Kidney glomerular epithelial cell (primary cell): ENCODE measurements at regions not wholly inside any gene's neighbourhood (a gene's known extent, or its start where the extent isn't known, plus 50 kb on each side); places are given as distances from the start of the nearest gene placed in this dataset.
A peak's percentile ranks its signal among the peaks of the same experiment; 100 is the strongest.
"Not testable (repeated sequence)": the region's sequence is repeated elsewhere in the genome, so short reads cannot be mapped to it uniquely, and the experiment has no call there.

ENCODE experiments used
- DNase-seq: peaks from one replicate; lab custom pipeline; 2025; lab: John Stamatoyannopoulos, UW

GRCh38 chr1:43042773-43043457, 84.2 kb upstream of the SLC2A1 start:
- DNase-seq, result no peak

DNA sequence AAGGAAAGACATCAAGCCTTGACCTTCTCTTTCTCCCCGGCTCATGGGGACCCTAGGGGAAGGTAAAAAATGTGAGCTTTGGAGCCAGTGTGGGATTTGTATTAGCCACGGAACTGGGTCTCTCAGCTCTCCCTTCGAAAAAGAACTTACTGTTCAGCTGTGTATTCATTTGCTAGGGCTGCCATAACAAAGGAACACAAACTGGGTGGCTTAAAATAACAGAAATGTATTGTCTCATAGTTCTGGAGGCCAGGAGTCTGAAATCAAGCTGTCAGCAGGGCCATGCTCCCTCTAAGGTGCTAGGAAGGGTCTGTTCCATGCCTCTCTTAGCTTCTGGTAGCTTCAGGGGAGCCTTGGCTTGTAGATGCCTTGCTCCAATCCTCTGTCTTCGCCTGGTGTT, 83.5 kb upstream of the SLC2A1 start:
- no peak for DNase-seq

GRCh38 chr1:43041591-43041990, 82.9 kb upstream of the SLC2A1 start:
- DNase-seq, result no peak

GRCh38 chr1:43039228-43040055, 80.8 kb upstream of the SLC2A1 start:
- no peak for DNase-seq

GRCh38 chr1:43038232-43038935, 79.7 kb upstream of the SLC2A1 start:
- DNase-seq, result no peak

DNA sequence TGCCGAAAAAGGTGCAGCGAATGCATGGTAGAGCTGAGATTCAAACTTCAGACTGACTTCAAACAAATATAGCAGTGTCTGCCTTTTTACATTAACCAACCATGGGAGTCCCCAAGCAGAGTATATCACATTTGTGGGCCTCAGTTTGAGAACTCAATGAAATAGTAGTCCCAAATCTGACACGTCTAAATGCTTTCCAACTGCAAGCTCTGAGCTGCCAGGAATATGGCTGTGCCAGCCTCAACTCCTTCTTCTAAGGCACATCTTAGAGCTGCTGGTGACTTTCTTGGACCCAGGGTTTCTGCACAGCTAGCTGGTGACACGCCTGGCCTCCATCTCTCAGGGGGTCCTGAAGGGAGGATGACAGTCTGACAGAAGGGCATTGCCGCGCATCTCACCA, 78.8 kb upstream of the SLC2A1 start:
- no peak for DNase-seq

DNA sequence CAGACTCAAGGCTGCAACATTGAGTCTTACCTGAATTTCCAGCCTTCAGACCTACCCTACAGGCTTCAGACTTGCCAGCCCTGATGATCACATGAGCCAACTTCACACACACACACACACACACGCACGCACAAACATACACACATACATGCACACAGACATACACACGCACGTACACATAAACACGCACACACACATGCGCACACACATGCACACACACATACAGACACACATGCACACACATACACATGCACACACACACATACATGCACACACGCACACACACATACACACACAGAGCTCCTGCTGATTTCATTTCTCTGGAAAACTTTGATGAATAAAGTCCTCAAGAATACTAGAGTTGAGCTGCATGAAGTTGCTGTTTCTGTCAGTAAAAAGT, 78.3 kb upstream of the SLC2A1 start:
- DNase-seq, result no peak

DNA sequence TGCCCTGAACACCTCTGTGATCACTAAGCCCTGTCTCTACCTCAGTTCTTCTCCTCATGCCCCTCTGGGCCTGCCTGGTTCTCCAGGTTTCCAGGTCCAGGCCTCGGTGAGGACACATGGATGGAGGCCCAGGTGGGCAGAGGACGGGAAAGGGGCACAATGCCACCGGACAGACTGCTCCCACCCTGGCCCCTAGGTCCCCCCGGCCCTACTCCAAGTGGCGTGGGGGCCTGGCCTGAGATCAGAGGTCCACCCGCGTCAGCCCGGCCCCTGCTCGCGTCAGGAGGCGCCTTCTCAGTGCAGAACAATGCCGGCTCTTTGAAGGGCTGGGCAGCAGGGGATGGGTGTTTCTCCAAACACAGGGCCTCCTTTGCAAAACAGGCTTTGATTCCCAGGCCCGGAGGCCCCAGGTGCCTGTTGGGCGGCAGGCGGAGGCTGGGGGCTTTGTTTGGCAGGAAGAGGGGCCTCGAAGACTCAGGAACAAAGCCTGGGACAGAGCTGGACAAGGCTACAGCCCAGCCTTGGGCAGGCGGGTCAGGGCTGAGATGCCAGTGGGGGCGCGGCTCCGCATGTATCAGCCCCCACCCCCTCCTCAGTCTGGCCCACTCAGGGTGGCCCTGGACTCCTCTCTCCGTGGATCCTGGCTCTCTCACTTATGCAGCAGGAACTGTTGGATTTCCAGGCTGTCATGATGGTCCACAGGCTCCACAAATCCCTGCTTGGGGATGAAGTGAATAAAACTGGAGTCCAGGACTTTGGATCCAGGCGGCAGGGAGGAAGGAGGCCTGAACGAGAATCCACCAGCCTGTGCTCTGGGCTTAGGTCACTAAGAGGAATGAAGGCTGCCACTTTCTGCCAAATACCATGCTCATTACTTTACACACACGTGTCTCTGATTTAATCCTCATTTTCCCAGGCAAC, 77.4 kb upstream of the SLC2A1 start:
- no peak for DNase-seq

DNA sequence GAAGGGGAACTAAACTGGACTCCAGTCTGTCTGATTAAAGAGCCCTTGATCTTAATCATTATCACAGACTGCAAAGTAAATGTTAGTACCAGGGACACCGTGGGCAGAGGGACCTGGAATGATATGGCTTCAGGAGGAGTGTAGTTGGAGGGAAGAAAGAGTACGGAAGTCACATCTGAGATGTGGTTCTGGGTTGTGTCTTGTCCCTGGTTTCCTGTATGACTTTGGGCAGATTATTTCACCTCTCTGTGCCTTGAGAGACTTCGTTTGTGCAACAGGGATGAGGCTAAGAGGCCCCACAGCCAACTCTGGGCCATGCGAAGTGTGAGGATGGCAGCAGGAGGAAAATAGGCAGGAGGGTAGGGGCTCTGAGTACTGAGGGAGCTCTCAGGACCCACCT, 76.1 kb upstream of the SLC2A1 start:
- DNase-seq, result no peak

- DNase-seq, result peak; percentile 12
These were observed 75.6 kb upstream of the SLC2A1 start for GRCh38 chr1:43034195-43034658.

DNA sequence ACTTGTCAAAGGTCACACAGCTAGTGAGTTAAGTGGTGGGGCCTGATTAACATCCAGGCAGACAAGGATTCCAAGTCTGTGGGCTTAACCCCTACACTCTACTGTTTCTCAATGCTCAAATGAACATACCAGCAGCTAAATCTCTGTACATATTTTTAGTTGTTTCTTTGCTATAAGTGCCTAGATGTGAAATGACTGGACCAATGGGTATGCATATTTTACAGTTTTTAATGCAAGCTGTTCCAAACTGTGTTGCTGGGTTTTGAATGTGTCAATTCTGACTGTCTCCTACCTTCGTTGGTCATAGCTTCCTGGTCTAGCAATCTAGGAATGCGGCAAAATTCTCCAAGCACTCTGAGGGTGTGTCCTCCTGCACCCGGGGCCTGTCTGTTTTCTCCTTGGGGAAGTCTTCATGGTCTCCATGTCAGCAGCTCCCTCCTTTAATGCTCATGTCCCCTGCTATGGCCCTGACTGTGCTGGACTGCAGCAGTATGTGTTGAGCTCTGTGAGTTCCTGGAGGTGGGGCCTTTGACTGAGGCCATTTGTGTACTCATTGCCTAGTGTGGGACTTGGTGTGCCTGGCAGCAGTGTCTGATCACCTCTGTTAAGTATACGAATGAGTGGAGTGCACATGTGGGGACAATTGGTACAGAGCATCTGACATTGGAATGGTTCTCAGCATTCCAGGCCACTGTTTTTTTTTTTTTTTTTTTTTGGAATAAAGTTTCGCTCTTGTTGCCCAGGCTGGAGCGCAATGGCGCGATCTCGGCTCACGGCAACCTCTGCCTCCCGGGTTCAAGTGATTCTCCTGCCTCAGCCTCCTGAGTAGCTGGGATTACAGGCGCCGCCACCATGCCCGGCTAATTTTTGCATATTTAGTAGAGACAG, 72.9 kb upstream of the SLC2A1 start:
- no peak for DNase-seq

GRCh38 chr1:43024905-43025304, 66.2 kb upstream of the SLC2A1 start:
- DNase-seq, result no peak

- DNase-seq, result peak; percentile 14
These were observed 63.1 kb upstream of the SLC2A1 start for GRCh38 chr1:43021547-43022474.

- no peak for DNase-seq
These were observed 60.6 kb upstream of the SLC2A1 start for GRCh38 chr1:43019226-43019625.

GRCh38 chr1:43018121-43018520, 59.5 kb upstream of the SLC2A1 start:
- DNase-seq, result no peak

DNA sequence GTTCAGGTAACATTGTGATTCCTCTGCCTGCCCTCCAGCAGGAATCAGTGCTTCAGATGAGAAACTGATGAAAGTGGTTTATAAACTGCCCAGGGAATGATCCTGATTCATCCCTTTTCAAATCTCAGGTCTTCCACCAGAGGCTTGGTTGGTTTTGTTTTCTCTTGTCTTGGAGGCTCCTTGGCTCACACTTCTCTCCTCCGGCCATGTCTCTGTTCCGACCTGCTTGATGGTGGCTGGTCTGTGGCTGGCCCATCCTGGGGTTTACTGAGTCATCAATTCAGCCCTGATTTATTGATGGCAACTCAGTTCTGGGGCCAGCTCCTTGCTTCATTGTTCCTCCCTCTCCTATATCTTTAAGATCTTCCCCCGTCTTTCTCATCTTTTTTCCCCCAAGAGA, 56.6 kb upstream of the SLC2A1 start:
- DNase-seq, result no peak

DNA sequence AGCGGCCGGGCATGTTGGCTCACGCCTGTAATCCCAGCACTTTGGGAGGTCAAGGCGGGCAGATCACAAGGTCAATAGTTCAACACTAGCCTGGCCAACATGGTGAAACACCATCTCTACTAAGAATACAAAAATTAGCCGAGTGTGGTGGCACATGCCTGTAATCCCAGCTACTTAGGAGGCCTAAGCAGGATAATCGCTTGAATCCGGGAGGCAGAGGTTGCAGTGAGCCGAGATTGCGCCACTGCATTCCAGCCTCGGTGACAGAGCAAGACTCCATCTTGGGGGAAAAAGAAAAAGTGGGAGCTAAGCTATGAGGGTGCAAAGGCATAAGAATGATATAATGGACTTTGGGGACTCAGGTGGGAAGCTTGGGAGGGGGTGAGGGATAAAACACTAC, 55.9 kb upstream of the SLC2A1 start:
- DNase-seq, result not testable (repeated sequence)

- no peak for DNase-seq
These were observed 52.4 kb upstream of the SLC2A1 start for GRCh38 chr1:43011020-43011419.

- DNase-seq, result no peak
These were observed 50.6 kb upstream of the SLC2A1 start for GRCh38 chr1:43009274-43009673.
